NCI-H1417 treated with DMSO at 0.1 percent for 48 hours (cell line): ENCODE measurements at regions not wholly inside any gene's neighbourhood (a gene's known extent, or its start where the extent isn't known, plus 50 kb on each side); places are given as distances from the start of the nearest gene placed in this dataset.
"Not testable (repeated sequence)": the region's sequence is repeated elsewhere in the genome, so short reads cannot be mapped to it uniquely, and the experiment has no call there.

Source experiments
- DNase-seq: peaks from one replicate; lab custom pipeline; 2025; lab: John Stamatoyannopoulos, UW

DNA sequence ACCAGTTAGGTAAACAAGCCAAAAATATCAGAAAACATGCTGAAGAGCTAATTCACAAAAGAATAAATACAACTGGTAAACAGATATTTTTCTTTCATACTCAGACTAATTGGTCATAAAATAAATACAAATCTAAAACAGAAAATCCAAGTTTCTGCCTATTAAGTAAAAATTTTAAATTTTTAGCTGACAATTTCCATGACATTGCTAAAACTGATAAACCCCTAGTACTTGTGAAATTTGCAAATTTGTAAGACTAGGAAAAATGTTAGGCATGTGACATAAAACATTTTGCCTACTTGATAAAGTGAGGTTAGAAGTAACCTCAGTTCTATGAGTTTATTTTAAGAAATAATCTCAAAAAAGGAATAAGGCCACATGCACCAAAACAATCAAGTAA, 356.1 kb downstream of the LRATD1 start:
- DNase-seq: no peak

DNA sequence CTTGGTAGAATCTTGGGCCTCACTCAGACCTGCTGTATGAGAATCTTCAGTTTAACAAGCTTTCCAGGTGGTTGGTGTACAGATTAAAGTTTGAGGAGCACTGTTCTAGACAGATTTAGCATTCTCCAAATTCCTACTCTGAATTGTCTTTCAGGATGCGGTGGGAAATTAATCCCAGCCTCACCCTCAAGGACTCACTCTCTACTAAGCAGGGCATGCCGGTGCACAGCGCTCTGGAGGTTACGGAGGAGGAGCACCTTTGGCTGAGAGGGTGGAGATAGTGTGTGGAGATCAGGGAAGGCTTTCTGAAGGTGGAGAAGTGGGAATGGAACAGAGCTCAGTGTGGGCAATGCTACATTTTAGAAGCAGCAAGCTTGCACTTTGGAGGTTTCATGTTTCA, 359.2 kb downstream of the LRATD1 start:
- DNase-seq: no peak

DNA sequence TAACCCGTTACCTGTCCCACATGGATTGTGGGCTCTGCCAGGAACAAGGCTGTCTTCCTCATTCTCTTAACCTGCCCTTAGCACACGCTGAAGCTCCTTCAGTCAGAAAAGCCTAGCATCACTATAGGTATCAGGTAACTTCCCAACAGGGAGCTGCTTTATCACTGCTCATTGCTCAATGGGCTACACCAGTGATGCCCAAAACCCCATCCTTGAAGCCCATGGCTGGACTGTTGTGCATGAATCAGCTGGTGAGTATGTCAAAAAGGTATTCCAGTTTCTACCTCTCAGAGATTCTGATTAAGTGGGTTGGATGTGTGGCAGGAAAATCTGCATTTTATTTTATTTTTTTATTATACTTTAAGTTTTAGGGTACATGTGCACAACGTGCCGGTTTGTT, 362.2 kb downstream of the LRATD1 start:
- DNase-seq: no peak

DNA sequence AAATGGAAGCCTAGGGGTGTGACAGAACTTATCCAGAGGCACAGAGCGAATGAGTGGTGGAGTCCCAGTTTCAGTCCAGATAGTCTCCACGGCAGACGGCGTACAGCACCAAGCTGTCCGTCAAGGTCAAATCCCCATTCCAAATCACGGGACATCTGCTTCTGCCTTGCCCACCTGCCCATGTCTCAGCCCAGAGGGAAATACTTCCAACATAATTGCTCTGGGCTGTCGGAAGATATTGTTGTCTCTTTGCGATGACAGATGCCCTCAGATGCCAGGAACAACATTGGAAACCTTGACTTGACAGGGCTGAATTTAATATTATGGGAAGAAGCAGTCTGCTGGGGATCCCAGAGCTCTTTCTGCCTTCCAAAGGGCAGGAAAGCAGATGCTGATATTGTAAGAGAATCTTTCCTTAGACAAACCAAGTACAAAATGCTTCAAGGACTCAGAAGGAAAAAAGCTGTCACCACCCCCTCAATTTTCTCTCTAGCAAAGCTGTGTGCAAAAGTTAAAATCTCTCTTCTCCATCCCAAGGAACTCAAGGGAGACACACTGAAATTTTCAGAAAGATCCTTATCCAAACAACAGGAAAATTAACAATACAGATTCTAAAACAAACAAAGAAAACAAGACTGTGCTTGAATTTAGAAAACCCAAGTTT, 364.0 kb downstream of the LRATD1 start:
- no peak for DNase-seq

DNA sequence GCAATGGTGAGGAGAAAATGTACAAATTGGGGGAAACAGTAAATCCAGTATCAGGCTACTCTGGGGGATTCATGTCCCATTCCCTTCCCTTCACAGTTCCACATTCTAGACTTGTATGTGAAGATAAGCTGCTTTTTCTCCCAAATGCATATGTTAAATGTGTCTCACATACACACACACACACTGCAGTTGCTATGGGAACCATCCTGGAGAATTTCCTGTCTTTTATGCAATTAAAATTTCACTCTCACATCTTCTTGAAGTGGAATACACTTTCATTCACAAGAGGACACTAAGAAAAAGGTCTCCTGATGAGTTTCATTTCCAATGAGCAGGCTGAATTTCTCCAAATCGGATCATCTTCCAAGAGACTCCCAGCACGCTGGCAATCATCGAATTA, 366.0 kb downstream of the LRATD1 start:
- DNase-seq: no peak

DNA sequence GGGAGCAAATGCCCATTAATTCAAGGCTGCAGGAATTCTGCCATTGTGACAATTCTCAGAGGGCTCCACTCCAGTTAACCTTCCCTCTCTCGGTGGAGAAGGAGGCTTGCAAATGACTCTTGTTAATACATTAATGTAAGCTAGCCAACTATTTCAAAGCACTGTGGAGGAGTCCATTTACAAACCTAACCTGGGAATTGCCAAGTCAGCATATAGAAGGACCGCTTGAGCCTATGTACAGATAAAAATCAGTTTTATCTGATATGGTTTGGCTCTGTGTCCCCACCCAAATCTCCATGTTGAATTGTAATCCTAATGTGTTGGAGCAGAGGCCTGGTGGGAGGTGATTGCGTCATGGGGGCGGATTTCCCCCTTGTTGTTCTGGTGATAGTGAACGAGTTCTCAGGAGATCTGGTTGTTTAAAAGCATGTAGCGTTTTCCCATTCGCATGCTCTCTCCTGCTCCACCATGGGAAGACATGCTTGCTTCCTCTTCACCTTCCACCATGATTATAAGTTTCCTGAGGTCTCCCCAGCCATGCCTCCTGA, 366.7 kb downstream of the LRATD1 start:
- DNase-seq: no peak

DNA sequence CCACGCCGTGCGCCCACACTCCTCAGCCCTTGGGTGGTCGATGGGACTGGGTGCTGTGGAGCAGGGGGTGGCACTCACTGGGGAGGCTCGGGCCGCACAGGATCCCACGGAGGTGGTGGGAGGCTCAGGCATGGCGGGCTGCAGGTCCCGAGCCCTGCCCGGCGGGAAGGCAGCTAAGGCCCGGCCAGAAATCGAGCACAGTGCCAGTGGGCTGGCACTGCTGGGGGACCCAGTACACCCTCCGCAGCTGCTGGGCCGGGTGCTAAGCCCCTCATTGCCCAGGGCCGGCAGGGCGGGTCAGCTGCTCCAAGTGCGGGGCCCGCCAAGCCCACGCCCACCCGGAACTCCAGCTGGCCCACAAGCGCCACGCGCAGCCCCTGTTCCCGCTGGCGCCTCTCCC, 370.0 kb downstream of the LRATD1 start:
- not testable (repeated sequence) for DNase-seq

DNA sequence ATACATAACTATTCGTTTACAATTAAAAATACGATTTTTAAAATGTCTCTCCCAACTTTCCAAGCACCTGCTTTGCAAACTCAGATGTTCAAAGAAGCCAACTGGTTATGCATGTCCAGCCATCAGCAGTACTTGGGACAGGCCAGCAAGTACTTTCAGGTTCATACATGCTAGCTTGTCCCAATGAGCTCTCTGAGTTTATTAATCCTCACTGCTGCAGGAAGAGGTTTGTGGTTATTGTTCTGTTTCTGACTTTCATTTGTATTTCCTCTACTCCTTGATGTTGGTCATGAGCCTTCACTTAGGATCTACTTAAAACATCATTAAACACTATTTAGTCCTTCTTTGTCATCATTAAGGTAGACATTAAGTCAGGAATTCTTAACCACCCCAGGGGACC, 374.1 kb downstream of the LRATD1 start:
- DNase-seq: no peak

DNA sequence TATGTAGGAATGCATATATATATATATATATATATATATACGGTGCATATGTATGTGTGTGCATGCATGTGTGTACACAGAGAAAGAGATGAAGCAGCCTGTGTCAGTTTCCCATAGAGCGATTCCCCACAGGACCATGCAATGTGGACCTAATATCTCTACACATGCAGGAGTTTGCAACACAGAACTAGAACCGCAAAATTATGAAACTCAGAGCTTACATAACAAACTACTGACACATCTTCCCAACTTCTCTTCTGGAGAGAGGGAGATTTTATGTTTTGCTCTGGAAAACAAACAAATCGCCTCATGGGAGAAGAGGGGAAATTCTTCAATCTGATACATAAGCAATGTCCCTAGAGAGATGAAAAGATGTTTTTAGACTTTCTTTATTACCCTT, 377.2 kb downstream of the LRATD1 start:
- DNase-seq: no peak

DNA sequence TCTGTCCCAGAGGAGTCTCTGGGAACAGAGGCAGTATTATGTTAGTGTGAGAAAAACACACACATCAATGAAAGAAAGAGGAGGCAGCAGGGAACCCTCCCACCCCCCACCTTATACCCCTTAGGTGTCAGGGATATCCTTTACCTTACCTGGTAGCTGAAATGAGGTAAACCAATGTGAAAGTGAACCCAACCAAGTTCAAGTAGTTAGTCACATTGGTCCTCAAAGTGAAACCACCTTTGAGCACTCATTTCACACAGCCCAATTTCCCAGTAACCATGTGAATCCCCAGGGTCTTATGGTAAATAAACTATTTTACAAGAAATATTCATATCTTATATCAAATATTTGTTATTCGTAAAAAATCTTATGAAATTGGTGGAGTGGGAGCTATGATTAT, 377.8 kb downstream of the LRATD1 start:
- no peak for DNase-seq

DNA sequence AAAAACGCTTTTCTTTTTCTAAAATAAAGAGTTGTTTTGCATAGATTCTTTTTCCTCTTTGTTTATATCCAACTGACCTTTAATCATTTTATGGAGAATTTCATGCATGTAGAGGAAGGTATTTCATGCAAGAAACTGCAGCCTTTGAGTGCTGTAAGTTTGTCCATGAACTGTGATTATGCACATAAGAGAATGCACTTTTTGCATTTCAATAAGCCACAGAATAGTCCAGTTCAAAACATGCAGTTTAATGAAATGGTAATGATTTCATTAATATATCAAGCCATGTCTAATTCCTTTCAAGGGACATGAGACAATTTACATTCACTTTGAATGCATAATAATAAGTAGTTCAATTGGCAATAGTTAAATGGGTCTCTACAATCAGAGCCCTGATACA, 386.3 kb downstream of the LRATD1 start:
- DNase-seq: no peak

DNA sequence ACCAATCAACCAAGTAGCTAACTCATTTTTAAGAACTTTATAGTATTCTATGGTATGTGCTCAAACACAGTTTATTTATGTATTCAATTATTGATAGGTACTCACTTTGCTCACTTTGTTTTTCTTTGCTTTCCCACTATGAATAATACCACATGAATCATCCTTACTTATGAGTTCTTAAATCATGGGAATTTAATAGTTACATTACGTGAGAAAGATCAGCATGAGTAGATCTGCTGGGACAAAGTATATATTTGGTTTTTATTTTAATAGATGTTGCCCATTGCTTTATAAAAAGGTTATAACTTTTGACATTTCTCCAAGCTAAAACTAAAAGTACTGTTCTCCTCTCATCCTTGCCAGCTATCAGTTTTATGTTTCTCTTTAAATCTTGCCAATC, 390.7 kb downstream of the LRATD1 start:
- no peak for DNase-seq

DNA sequence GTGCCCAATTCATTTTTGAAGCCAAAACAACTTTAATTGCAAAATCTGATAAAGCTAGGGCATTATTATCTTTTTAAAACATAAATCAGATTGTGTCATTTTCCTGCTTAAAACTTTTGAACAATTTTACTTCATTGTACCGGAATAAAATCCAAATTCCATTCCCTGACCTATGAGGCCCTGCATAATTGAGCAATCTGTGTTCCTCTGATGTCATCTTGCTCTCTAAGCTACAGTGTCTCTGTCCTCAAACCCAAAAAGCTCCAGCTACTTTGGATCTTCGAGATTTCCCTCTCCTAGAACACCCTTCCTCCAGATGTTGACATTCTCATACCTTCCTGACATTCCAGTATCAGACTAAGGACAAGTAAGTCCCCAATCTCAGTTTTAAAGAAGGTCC, 395.9 kb downstream of the LRATD1 start:
- no peak for DNase-seq

DNA sequence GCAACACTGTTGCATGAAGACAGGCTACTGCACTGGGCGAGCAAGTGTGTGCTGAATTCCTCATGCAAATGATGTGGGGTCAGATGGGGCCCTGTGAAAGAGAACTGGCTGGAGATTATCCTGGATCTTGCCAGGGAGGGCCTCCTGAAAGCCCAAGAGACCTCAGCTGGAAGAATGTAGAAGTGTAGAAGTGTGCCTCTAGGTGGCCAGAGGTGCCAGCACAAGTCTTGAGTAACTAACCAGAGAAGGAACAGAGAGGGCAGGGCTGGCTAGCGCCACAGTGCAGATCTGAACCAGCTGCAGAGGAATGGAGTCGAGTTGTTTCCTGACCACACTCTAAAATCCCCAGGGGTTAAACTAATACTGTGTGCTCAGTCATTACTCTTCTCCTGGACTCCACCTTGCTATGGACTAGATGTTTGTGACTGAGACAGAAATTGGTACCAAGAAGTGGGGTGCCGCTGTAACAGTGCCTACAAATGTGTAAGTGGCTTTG, 399.3 kb downstream of the LRATD1 start:
- DNase-seq: no peak

DNA sequence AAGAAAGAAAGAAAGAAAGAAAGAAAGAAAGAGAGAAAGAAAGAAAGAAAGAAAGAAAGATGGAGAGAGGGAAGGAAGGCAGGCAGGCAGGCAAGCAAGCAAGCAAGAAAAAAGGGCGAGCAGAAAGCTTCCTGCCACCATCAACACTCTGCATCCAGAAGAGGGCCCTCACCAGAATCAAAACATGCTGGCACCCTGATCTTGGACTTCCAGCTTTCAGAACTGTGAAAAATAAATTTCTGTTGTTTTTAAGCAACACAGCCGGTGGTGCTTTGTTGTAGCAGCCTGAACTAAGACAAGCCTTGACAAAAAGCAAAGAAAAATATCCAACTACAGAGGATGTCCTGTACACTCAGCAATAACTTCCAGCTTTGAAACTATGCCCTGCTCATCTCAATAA, 401.7 kb downstream of the LRATD1 start:
- DNase-seq: no peak

DNA sequence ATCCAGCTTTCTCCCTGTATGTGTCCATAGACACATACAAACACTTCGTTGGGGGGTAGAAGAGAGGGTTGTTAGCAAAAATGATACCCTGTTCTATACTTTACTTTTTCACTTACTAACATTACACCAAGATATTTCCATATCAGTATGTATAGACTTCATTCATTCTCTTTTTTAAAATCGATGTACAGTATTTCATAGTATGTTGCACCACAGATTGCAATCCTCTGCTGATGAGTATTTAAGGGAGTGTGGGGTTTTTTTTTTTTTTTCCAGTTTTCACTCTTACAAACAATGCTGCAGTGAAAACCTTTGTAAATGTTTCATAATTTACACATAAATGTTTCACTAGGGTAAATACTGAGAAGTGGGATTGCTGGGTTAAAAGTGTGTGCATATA, 402.3 kb downstream of the LRATD1 start:
- DNase-seq: no peak

DNA sequence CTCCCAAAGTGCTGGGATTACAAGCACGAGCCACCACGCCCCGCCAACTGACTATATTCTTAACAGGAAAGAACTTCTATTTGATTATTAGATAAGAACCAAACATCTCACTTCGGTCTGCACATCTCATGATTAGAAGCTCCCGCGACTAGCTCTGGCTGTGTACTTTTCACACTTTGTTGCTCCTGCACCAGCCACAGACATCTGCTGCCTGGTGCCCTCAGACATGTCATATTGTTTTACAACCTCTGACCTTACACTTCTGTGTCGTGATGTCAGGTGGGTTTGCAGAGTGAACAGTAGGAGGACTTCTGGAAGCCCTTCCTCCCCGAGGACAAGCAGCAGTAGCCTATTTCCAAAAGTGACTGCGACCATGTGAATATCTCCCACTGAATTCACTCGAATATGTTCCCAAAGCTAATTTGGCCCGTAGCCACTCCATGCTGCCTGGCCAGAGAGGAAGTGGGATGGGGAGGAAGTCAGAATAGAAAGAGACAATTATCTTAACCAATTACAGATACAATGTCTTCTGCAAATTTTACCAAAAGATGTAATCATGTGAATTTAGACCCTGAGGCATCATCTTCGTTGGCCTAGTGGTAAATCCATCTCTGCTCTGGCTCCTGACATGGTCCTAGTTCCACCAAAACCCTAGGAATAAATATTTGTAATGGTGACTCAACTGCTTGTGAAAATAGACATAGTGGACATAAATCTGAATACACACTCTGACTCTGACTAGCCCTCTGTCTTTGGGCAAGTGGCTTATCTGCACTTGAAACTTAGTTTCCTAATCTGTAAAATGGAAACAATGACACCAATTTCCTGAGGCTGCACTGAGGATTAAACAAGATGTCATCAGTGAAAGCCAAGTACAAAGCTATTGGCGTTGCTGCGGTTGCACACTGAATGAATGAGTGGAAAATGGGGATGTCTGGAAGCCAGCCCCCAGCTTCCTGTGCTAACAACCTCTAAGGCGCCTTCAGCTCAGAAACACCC, 406.1 kb downstream of the LRATD1 start:
- no peak for DNase-seq

DNA sequence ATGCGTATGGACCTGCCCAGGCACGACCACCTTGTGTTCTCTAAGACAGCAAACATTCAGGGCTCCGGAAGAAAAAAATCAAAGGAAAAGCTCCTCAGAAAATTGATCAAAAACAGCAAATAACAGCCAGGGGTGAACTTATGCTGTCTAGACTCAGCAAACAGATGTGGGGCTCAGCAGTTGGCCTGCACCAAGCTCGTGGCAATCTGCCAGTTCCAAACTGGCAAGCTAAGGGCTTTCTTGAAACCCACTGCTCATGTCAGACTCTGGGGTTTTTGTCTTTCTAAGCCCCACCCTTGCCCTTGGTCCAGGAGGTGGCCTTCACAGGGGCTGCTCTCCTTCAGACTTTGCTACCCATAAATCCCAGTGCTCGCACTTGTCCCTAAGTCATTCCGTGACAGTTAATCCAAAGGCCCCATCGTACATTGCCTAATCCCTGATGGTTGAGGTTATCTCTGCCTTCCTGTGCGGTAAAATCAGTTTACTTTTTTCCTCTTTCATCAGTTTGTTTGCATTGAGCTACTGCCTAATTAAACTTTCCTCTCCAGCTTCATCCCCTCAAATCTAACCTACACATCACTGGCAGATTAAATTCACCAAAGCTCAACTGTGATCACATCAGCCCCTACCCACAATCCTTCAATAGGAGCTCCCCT, 408.0 kb downstream of the LRATD1 start:
- no peak for DNase-seq

DNA sequence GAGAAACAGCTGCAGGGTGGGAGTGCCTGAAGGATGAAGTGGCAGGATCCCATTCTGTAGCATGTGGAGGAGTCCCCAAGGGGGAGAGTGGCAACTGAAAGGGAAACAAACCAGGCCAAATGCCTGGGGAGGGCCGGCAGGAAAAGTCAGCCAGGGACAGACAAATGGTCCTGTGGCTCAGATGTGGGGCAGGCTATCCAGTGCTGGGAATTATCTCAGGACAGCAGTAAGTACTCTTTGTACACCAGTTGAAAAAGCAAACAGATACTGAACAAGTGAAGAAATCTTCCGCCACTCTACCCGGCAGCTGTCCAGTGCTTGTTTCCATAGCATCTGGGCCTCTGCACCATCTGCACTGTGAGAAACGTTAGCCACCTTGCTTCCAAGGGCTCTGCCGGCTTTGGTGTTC, 408.9 kb downstream of the LRATD1 start:
- no peak for DNase-seq

DNA sequence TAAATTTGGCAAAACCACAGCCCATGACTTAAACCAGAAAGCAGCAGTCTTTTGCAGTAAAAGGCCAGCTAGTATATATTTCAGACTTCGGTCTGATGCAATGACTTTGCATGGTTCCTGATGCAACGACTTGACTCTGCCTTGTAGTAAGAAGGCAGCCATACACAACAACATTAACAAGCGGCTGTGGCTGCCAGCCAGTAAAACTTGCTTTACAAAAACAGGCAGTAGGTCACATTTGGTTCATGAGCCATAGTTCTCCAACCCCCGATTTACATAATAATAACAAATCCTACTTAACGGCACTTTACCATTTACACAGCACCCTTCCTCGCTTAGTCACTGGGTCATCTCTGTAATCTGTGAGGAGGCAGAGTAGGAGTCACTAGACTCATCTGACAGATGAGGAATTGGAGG, 410.3 kb downstream of the LRATD1 start:
- no peak for DNase-seq

DNA sequence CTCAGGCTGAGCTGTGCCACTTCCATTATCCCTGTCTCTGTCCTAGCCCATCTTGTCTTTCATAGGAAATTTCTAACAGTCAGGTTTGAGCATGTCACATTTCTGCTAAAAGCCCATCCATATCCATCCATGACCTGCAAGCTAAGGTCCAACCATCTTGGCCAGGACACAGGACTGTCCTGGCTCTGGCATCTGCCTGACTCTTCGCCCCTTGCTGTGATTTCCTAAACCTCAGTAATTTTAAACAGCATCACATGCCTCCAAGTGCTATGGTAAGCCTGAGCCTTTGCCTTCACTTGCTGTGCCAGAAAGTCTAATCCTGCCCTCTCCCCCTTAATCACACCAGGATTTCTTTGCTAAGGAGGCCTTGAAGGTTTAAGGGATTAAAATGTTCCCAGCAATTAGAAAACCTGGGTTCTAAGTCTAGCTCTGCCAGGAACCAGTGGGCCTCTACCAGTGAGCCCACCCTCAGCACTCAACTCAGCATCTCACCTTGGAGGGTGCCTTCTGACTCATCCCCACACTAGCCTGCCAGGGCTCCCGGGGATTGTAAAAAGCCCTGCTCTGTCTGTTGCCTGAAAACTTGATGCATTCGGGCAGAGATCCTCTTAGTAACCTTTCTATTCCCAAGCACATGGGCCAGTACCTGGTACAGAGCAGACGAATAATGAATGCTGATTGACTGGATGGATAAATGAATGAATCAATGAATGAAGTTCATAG, 411.0 kb downstream of the LRATD1 start:
- DNase-seq: no peak

DNA sequence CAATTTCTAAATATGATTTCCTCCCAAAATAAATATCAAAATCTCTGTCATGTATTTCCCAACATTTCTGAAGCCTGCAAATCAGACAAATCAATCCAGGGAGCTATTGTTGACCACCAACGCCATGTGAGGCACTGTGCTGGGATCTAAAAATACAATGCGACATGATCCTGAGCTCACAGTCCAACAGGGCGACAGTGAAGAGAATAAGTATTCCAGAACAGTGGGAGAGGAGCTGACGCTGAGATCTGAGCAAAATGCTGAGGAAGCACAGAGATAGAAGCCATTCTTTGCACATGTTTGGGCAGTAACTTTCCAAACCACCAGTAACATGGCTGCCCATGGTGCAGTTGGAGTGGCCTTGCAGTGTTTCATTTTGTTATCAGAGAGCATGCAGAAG, 412.5 kb downstream of the LRATD1 start:
- DNase-seq: no peak
